WTC11 (cell line): ENCODE measurements at regions not wholly inside any gene's neighbourhood (a gene's known extent, or its start where the extent isn't known, plus 50 kb on each side); places are given as distances from the start of the nearest gene placed in this dataset.

Source experiments
- ATAC-seq: fragments of 200-7000 bp; cut with Tn5 transposase; 2 replicates; pipeline ENCODE4 v1.10.0; 2021; ENCODE audit warnings: mild to moderate bottlenecking, moderate library complexity
- CTCF ChIA-PET: fragments of 300-600 bp; sonication (Branson Sonifier 250); formaldehyde crosslinking; loops from one replicate; lab custom pipeline; 2021; ENCODE audit warnings: antibody characterized with exemption; lab: Charles Lee
- POLR2A ChIA-PET: fragments of 350-600 bp; sonication (Branson Sonifier 250); formaldehyde crosslinking; loops from one replicate; lab custom pipeline; 2021; ENCODE audit warnings: antibody characterized with exemption; lab: Charles Lee
- DNase-seq: peaks from one replicate; pipeline ENCODE4 v3.0.0; 2021; ENCODE audit warnings: low spot score
- H3K27ac Mint-ChIP-seq: 2 replicates; pipeline ENCODE4 v1.8.0; 2021; ENCODE audit warnings: mixed read lengths
- H3K27me3 Mint-ChIP-seq: 2 replicates; pipeline ENCODE4 v1.8.0; 2021; ENCODE audit warnings: low read depth, mild to moderate bottlenecking, moderate library complexity, mixed read lengths
- H3K36me3 Mint-ChIP-seq: 2 replicates; pipeline ENCODE4 v1.8.0; 2021; ENCODE audit warnings: mixed read lengths
- H3K4me1 Mint-ChIP-seq: 2 replicates; pipeline ENCODE4 v1.8.0; 2022; ENCODE audit warnings: mixed read lengths
- H3K4me3 Mint-ChIP-seq: 2 replicates; pipeline ENCODE4 v1.8.0; 2021; ENCODE audit warnings: mild to moderate bottlenecking, moderate library complexity, mixed read lengths
- H3K9me3 Mint-ChIP-seq: 2 replicates; pipeline ENCODE4 v1.8.0; 2021; ENCODE audit warnings: mixed read lengths
- CREB1 ChIP-seq: sonication (generic); formaldehyde crosslinking; IDR thresholded peaks from 2 replicates; pipeline ENCODE4 v1.8.0; 2023; ENCODE audit warnings: mild to moderate bottlenecking, missing genetic modification reagents
- CREM ChIP-seq: sonication (generic); formaldehyde crosslinking; IDR thresholded peaks from 2 replicates; pipeline ENCODE4 v1.8.1; 2022; ENCODE audit warnings: mild to moderate bottlenecking, missing genetic modification reagents, moderate library complexity
- EMX1 ChIP-seq: fragments of 250-450 bp; sonication (Bioruptor Pico); IDR thresholded peaks from 2 replicates; pipeline ENCODE4 v1.8.0; 2021; ENCODE audit warnings: mild to moderate bottlenecking
- GRHL2 ChIP-seq: fragments of 250-450 bp; sonication (Bioruptor Pico); IDR thresholded peaks from 2 replicates; pipeline ENCODE4 v1.8.0; 2022; ENCODE audit warnings: mild to moderate bottlenecking, moderate library complexity; ENCODE audit not compliant: insufficient replicate concordance, severe bottlenecking
- MXD4 ChIP-seq: fragments of 250-450 bp; sonication (Bioruptor Pico); IDR thresholded peaks from 2 replicates; pipeline ENCODE4 v1.8.0; 2021; ENCODE audit warnings: mild to moderate bottlenecking, moderate library complexity, borderline replicate concordance
- NFYB ChIP-seq: sonication (generic); formaldehyde crosslinking; conservative IDR thresholded peaks from 2 replicates; pipeline ENCODE4 v1.8.0; 2022; ENCODE audit warnings: low read depth, missing genetic modification reagents
- RELA ChIP-seq: sonication (generic); formaldehyde crosslinking; IDR thresholded peaks from 2 replicates; pipeline ENCODE4 v1.8.1; 2022; ENCODE audit warnings: missing genetic modification reagents, mild to moderate bottlenecking, borderline replicate concordance
- SMAD4 ChIP-seq: sonication (generic); formaldehyde crosslinking; IDR thresholded peaks from 2 replicates; pipeline ENCODE4 v1.8.0; 2022; ENCODE audit warnings: mild to moderate bottlenecking, missing genetic modification reagents
- SOX15 ChIP-seq: fragments of 250-450 bp; sonication (Bioruptor Pico); IDR thresholded peaks from 2 replicates; pipeline ENCODE4 v1.9.0; 2021; ENCODE audit warnings: mild to moderate bottlenecking
- TCF7 ChIP-seq: sonication (generic); formaldehyde crosslinking; IDR thresholded peaks from 2 replicates; pipeline ENCODE4 v1.8.0; 2022; ENCODE audit warnings: mild to moderate bottlenecking, low read depth, missing genetic modification reagents, moderate library complexity
- ZNF219 ChIP-seq: sonication (generic); formaldehyde crosslinking; IDR thresholded peaks from 2 replicates; pipeline ENCODE4 v1.8.0; 2023; ENCODE audit warnings: missing genetic modification reagents, mild to moderate bottlenecking, borderline replicate concordance
- TF ChIP-seq, protein P1 (sequence below): sonication (generic); formaldehyde crosslinking; IDR thresholded peaks from 2 replicates; pipeline ENCODE4 v1.8.1; 2023; ENCODE audit warnings: mild to moderate bottlenecking, missing genetic modification reagents, moderate library complexity
- TF ChIP-seq, protein P2 (sequence below): sonication (generic); formaldehyde crosslinking; IDR thresholded peaks from 2 replicates; pipeline ENCODE4 v1.8.1; 2023; ENCODE audit warnings: mild to moderate bottlenecking, missing genetic modification reagents, moderate library complexity
- TF ChIP-seq, protein P3 (sequence below): fragments of 250-450 bp; sonication (Bioruptor Pico); conservative IDR thresholded peaks from 2 replicates; pipeline ENCODE4 v1.9.0; 2021; ENCODE audit warnings: mild to moderate bottlenecking
- TF ChIP-seq, protein P4 (sequence below): sonication (generic); formaldehyde crosslinking; IDR thresholded peaks from 2 replicates; pipeline ENCODE4 v1.8.0; 2022; ENCODE audit warnings: mild to moderate bottlenecking, missing genetic modification reagents
- TF ChIP-seq, protein P5 (sequence below): sonication (generic); formaldehyde crosslinking; IDR thresholded peaks from 2 replicates; pipeline ENCODE4 v1.8.1; 2023; ENCODE audit warnings: mild to moderate bottlenecking, missing genetic modification reagents, borderline replicate concordance
- TF ChIP-seq, protein P6 (sequence below): fragments of 250-450 bp; sonication (Bioruptor Pico); IDR thresholded peaks from 2 replicates; pipeline ENCODE4 v1.9.0; 2021; ENCODE audit warnings: mild to moderate bottlenecking

DNA sequence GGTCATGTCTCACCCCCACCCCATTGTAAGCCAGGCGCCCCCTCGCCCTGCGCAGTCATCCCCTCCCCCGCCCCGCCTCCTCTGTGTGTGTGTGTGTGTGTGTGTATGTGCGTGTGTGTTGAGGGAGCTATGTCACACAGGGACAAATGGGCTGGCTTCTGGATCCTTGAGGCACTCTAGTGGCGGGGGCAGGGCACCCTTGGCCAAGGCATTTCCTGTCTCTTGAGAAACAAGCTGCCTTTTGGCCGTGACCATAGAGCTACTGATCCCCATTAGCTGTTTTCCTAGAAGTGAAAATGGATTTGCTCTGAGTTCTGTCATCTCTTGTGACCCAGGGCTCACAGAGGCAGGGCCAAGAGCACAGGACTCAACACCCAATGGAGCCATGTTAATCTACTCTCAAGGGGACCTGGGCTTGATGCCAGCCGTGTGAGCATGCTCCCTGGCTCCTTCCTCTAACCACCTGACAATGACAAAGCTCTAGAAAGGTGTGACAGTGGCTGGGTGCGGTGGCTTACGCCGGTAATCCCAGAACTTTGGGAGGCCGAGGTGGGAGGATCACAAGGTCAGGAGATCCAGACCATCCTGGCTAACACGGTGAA, 162.5 kb upstream of the BCOR start:
- ChIA-PET CTCF (interaction anchor here (0.5 to 1.1 kb wide), 3 partner anchors 23 to 111 kb away, joined by 3 to 5 read pairs (median 3); no protein-coding TSS in a partner anchor), POLR2A (interaction anchor here (0.7 kb wide), 1 partner anchor 828 kb away, joined by 6 read pairs; no protein-coding TSS in a partner anchor)
- H3K9me3 Mint-ChIP-seq = no peaks in the 10 kb centered on the region
- DNase-seq (no peak), ATAC-seq (no peak; the same call in 1 of the 2 replicates)
- H3K36me3 Mint-ChIP-seq = no peaks in the 10 kb centered on the region
- TF ChIP-seq, protein P1, sequence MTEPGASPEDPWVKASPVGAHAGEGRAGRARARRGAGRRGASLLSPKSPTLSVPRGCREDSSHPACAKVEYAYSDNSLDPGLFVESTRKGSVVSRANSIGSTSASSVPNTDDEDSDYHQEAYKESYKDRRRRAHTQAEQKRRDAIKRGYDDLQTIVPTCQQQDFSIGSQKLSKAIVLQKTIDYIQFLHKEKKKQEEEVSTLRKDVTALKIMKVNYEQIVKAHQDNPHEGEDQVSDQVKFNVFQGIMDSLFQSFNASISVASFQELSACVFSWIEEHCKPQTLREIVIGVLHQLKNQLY (CRISPR knock-in tag) = no peak
- no peak for TF ChIP-seq SOX15 (CRISPR knock-in tag)
- TF ChIP-seq CREB1 (CRISPR knock-in tag) = no peak
- TF ChIP-seq, protein P2, sequence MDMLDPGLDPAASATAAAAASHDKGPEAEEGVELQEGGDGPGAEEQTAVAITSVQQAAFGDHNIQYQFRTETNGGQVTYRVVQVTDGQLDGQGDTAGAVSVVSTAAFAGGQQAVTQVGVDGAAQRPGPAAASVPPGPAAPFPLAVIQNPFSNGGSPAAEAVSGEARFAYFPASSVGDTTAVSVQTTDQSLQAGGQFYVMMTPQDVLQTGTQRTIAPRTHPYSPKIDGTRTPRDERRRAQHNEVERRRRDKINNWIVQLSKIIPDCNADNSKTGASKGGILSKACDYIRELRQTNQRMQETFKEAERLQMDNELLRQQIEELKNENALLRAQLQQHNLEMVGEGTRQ (CRISPR knock-in tag) = no peak
- no peak for TF ChIP-seq TCF7 (CRISPR knock-in tag)
- peaks cover 8% of the 10 kb centered on the region for H3K4me1 Mint-ChIP-seq
- no peak overlapping the region for H3K4me3 Mint-ChIP-seq
- no peak overlapping the region for H3K27ac Mint-ChIP-seq
- H3K27me3 Mint-ChIP-seq = no peaks in the 10 kb centered on the region

DNA sequence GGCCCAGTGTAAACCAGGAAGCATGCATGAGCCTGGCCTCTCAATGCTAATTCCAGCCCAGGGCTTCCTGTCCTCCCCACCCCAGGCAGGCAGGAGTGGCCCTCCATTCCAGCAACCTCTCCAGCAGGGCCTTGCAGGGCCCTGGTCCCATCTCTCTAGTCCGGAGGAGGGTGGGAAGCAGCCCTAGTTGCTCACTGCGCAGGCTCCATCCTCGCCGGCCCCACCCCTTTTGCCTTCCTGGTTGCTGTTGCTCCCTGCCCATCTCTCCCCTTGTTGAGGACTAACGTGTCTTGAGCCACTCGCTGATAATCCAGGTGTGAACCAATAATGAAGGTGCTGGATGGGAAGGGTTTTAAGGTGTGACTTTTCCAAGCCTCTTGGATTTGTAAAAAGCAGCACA, 161.2 kb upstream of the BCOR start:
- no peak overlapping the region for H3K4me3 Mint-ChIP-seq
- CTCF ChIA-PET = no interaction called here
- ATAC-seq = no peak
- POLR2A ChIA-PET = no interaction called here
- no peak overlapping the region for H3K27ac Mint-ChIP-seq
- peaks cover 8% of the 10 kb centered on the region for H3K4me1 Mint-ChIP-seq
- no peaks in the 10 kb centered on the region for H3K36me3 Mint-ChIP-seq
- no peak for DNase-seq
- H3K27me3 Mint-ChIP-seq = no peaks in the 10 kb centered on the region
- no peaks in the 10 kb centered on the region for H3K9me3 Mint-ChIP-seq
- TF ChIP-seq, protein P3, sequence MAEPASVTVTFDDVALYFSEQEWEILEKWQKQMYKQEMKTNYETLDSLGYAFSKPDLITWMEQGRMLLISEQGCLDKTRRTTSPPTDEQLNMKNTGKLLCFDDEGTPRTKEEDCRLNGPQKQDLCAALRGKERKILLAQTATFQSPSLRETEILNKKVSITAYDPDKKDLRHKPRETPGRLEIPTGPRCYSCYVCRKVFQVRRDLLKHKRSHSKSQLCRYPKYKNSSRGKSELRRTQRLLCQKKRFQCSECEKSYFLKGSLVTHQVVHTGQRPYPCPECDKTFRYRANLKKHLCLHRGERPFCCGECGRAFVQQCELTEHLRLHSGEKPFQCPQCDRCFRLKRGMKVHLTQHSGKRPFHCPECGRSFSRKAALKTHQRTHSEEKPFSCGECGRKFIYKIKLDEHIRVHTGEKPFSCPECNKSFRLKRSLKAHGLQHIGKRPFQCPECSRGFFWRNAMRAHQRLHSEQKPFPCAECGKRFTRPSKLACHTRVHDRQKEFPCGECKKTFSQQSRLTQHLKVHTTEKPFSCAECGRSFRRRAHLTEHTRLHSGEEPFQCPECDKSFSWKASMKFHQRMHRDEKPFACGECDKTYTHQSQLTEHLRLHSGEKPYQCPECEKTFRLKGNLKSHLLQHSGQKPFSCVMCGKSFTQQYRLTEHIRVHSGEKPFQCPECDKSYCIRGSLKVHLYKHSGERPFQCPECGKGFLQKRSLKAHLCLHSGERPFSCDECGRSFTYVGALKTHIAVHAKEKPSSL (CRISPR knock-in tag) = no peak
- TF ChIP-seq, protein P4, sequence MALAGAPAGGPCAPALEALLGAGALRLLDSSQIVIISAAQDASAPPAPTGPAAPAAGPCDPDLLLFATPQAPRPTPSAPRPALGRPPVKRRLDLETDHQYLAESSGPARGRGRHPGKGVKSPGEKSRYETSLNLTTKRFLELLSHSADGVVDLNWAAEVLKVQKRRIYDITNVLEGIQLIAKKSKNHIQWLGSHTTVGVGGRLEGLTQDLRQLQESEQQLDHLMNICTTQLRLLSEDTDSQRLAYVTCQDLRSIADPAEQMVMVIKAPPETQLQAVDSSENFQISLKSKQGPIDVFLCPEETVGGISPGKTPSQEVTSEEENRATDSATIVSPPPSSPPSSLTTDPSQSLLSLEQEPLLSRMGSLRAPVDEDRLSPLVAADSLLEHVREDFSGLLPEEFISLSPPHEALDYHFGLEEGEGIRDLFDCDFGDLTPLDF (CRISPR knock-in tag) = no peak
- no peak for TF ChIP-seq EMX1

DNA sequence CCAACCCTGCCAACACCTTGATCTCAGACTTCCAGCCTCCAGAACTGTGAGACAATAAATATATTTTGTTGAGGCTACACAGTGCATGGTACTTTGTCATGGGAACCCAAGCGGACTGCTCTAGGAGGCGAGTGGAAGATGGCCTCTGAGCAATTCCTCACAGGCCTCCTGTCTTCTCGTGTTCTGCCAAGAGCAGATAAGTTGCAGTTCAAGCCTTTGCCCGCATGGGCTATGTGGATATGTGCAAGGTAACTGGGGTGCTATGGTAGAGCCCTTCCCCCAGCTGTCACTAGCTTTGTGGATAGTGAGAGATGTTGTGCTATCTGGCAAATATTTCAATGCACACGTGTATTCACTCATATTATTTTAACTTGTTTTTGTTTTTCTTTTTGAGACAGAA, 156.0 kb upstream of the BCOR start:
- TF ChIP-seq, protein P5, sequence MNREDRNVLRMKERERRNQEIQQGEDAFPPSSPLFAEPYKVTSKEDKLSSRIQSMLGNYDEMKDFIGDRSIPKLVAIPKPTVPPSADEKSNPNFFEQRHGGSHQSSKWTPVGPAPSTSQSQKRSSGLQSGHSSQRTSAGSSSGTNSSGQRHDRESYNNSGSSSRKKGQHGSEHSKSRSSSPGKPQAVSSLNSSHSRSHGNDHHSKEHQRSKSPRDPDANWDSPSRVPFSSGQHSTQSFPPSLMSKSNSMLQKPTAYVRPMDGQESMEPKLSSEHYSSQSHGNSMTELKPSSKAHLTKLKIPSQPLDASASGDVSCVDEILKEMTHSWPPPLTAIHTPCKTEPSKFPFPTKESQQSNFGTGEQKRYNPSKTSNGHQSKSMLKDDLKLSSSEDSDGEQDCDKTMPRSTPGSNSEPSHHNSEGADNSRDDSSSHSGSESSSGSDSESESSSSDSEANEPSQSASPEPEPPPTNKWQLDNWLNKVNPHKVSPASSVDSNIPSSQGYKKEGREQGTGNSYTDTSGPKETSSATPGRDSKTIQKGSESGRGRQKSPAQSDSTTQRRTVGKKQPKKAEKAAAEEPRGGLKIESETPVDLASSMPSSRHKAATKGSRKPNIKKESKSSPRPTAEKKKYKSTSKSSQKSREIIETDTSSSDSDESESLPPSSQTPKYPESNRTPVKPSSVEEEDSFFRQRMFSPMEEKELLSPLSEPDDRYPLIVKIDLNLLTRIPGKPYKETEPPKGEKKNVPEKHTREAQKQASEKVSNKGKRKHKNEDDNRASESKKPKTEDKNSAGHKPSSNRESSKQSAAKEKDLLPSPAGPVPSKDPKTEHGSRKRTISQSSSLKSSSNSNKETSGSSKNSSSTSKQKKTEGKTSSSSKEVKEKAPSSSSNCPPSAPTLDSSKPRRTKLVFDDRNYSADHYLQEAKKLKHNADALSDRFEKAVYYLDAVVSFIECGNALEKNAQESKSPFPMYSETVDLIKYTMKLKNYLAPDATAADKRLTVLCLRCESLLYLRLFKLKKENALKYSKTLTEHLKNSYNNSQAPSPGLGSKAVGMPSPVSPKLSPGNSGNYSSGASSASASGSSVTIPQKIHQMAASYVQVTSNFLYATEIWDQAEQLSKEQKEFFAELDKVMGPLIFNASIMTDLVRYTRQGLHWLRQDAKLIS (CRISPR knock-in tag) = no peak
- TF ChIP-seq ZNF219 (CRISPR knock-in tag) (no peak), GRHL2 (no peak), RELA (no peak), NFYB (CRISPR knock-in tag) (no peak), MXD4 (CRISPR knock-in tag) (no peak), TCF7 (CRISPR knock-in tag) (no peak), CREM (no peak), EMX1 (no peak), SMAD4 (CRISPR knock-in tag) (no peak)
- TF ChIP-seq, protein P2 (CRISPR knock-in tag) = no peak
- TF ChIP-seq, protein P6, sequence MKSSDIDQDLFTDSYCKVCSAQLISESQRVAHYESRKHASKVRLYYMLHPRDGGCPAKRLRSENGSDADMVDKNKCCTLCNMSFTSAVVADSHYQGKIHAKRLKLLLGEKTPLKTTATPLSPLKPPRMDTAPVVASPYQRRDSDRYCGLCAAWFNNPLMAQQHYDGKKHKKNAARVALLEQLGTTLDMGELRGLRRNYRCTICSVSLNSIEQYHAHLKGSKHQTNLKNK (CRISPR knock-in tag) = no peak
- ATAC-seq (no peak), DNase-seq (no peak)
- H3K9me3 Mint-ChIP-seq = no peaks in the 10 kb centered on the region
- ChIA-PET POLR2A (no interaction called here), CTCF (no interaction called here)
- peaks cover 8% of the 10 kb centered on the region for H3K4me1 Mint-ChIP-seq
- H3K27ac Mint-ChIP-seq = no peak overlapping the region
- no peaks in the 10 kb centered on the region; the same call in 1 of the 2 replicates for H3K27me3 Mint-ChIP-seq
- H3K4me3 Mint-ChIP-seq = no peak overlapping the region
- H3K36me3 Mint-ChIP-seq = no peaks in the 10 kb centered on the region
